Erythroblast (primary cell): ENCODE measurements at regions not wholly inside any gene's neighbourhood (a gene's known extent, or its start where the extent isn't known, plus 50 kb on each side); places are given as distances from the start of the nearest gene placed in this dataset.

Source experiments
- GATA1 ChIP-seq: IDR thresholded peaks from 2 replicates; pipeline ENCODE4 v1.6.1; 2011; ENCODE audit warnings: low read depth, mild to moderate bottlenecking, control low read depth, low read length, moderate library complexity
- POLR2A ChIP-seq: IDR thresholded peaks from 2 replicates; pipeline ENCODE4 v1.6.1; 2011; ENCODE audit warnings: mild to moderate bottlenecking, low read length

GRCh38 chr2:7766978-7767565 lies 849.9 kb downstream of the RNF144A start:
- TF ChIP-seq POLR2A = no peak
- TF ChIP-seq GATA1 = no peak
